SK-N-MC (cell line): ENCODE measurements at regions not wholly inside any gene's neighbourhood (a gene's known extent, or its start where the extent isn't known, plus 50 kb on each side); places are given as distances from the start of the nearest gene placed in this dataset.

ENCODE experiments used
- DNase-seq: peaks from one replicate; pipeline ENCODE4 v3.0.0-alpha.2; 2011; ENCODE audit warnings: low read depth, low spot score
- H3K27ac ChIP-seq: fragments of 200-600 bp; sonication (generic); 2 replicates; pipeline ENCODE4 v1.5.1; 2016; ENCODE audit warnings: mixed run types
- H3K36me3 ChIP-seq: fragments of 200-600 bp; sonication (generic); 2 replicates; pipeline ENCODE4 v1.6.1; 2017; ENCODE audit warnings: antibody characterized with exemption, low read length, mixed read lengths; ENCODE audit not compliant: insufficient read depth
- H3K4me3 ChIP-seq: fragments of 200-600 bp; sonication (generic); 2 replicates; pipeline ENCODE4 v1.5.1; 2016
- H3K9ac ChIP-seq: fragments of 200-600 bp; sonication (generic); 2 replicates; pipeline ENCODE4 v1.8.0; 2017; ENCODE audit warnings: mixed run types, mixed read lengths; ENCODE audit not compliant: insufficient read length
- H3K9me3 ChIP-seq: fragments of 200-600 bp; sonication (generic); 2 replicates; pipeline ENCODE4 v1.6.1; 2017; ENCODE audit warnings: low read depth, mild to moderate bottlenecking, antibody characterized with exemption, low read length, moderate library complexity, mixed read lengths
- EZH2 ChIP-seq: fragments of 200-600 bp; sonication (generic); IDR thresholded peaks from one replicate; pipeline ENCODE4 v1.6.1; 2017; ENCODE audit warnings: antibody characterized with exemption
- FOXP2 ChIP-seq: optimal IDR thresholded peaks from 2 replicates; pipeline ENCODE3; 2011; ENCODE audit warnings: mild to moderate bottlenecking, moderate library complexity; ENCODE audit not compliant: insufficient read depth; ENCODE audit errors: extremely low read length, control extremely low read depth
- POLR2AphosphoS5 ChIP-seq: IDR thresholded peaks from 2 replicates; pipeline ENCODE4 v1.6.1; 2012; ENCODE audit warnings: mild to moderate bottlenecking, low read depth, low read length, borderline replicate concordance

GRCh38 chr21:20313013-20313412 lies 685.2 kb upstream of the NCAM2 start:
- no peaks in the 10 kb centered on the region for H3K9me3 ChIP-seq
- DNase-seq: no peak
- no peak overlapping the region for H3K4me3 ChIP-seq
- H3K36me3 ChIP-seq: no peaks in the 10 kb centered on the region
- no peak overlapping the region for H3K27ac ChIP-seq
- TF ChIP-seq POLR2AphosphoS5 (no peak), FOXP2 (no peak)
- no peak overlapping the region for H3K9ac ChIP-seq

- no peak overlapping the region for H3K27ac ChIP-seq
- no peaks in the 10 kb centered on the region for H3K36me3 ChIP-seq
- H3K9me3 ChIP-seq: no peaks in the 10 kb centered on the region
- H3K9ac ChIP-seq: no peak overlapping the region
- TF ChIP-seq EZH2: no peak
- TF ChIP-seq FOXP2: no peak
- TF ChIP-seq POLR2AphosphoS5: no peak
- no peak for DNase-seq
- H3K4me3 ChIP-seq: no peak overlapping the region
Observed at GRCh38 chr21:20315042-20315441, 683.2 kb upstream of the NCAM2 start.

- Histone ChIP-seq H3K9ac (peak overlapping the region; percentile 32), H3K36me3 (no peaks in the 10 kb centered on the region), H3K27ac (no peak overlapping the region), H3K9me3 (no peaks in the 10 kb centered on the region; the same call in 1 of the 2 replicates), H3K4me3 (no peak overlapping the region)
- TF ChIP-seq FOXP2: no peak
- TF ChIP-seq POLR2AphosphoS5: no peak
- TF ChIP-seq EZH2: no peak
- DNase-seq: no peak
Observed at GRCh38 chr21:20329636-20330035, 668.6 kb upstream of the NCAM2 start.

GRCh38 chr21:20330652-20331051 lies 667.6 kb upstream of the NCAM2 start:
- no peak overlapping the region for H3K9ac ChIP-seq
- H3K27ac ChIP-seq: no peak overlapping the region
- DNase-seq: no peak
- no peaks in the 10 kb centered on the region for H3K36me3 ChIP-seq
- H3K9me3 ChIP-seq: no peaks in the 10 kb centered on the region; the same call in 1 of the 2 replicates
- no peak overlapping the region for H3K4me3 ChIP-seq
- TF ChIP-seq EZH2 (no peak), FOXP2 (no peak), POLR2AphosphoS5 (no peak)

GRCh38 chr21:20334585-20334984 lies 663.6 kb upstream of the NCAM2 start:
- Histone ChIP-seq H3K4me3 (no peak overlapping the region), H3K9ac (no peak overlapping the region), H3K9me3 (no peaks in the 10 kb centered on the region; the same call in 1 of the 2 replicates), H3K36me3 (no peaks in the 10 kb centered on the region), H3K27ac (no peak overlapping the region)
- TF ChIP-seq FOXP2 (no peak), EZH2 (no peak)
- no peak for DNase-seq

- no peak for DNase-seq
- Histone ChIP-seq H3K4me3 (no peak overlapping the region), H3K9me3 (no peaks in the 10 kb centered on the region), H3K9ac (no peak overlapping the region), H3K27ac (no peak overlapping the region), H3K36me3 (no peaks in the 10 kb centered on the region)
- no peak for TF ChIP-seq POLR2AphosphoS5
- TF ChIP-seq FOXP2: no peak
- no peak for TF ChIP-seq EZH2
Observed at GRCh38 chr21:20341431-20341830, 656.8 kb upstream of the NCAM2 start.

GRCh38 chr21:20343186-20343585 lies 655.0 kb upstream of the NCAM2 start:
- H3K27ac ChIP-seq: no peak overlapping the region
- no peak for TF ChIP-seq POLR2AphosphoS5
- TF ChIP-seq FOXP2: no peak
- TF ChIP-seq EZH2: no peak
- no peak overlapping the region for H3K9ac ChIP-seq
- no peak for DNase-seq
- H3K4me3 ChIP-seq: no peak overlapping the region
- H3K36me3 ChIP-seq: no peaks in the 10 kb centered on the region
- H3K9me3 ChIP-seq: no peaks in the 10 kb centered on the region

GRCh38 chr21:20351138-20351537 lies 647.1 kb upstream of the NCAM2 start:
- Histone ChIP-seq H3K4me3 (no peak overlapping the region), H3K27ac (no peak overlapping the region), H3K9me3 (no peaks in the 10 kb centered on the region), H3K36me3 (no peaks in the 10 kb centered on the region), H3K9ac (no peak overlapping the region)
- DNase-seq: no peak
- TF ChIP-seq POLR2AphosphoS5: no peak
- TF ChIP-seq EZH2: no peak
- TF ChIP-seq FOXP2: no peak

GRCh38 chr21:20353351-20353750 lies 644.9 kb upstream of the NCAM2 start:
- TF ChIP-seq POLR2AphosphoS5: no peak
- TF ChIP-seq EZH2: no peak
- no peak for TF ChIP-seq FOXP2
- no peak overlapping the region for H3K4me3 ChIP-seq
- H3K9me3 ChIP-seq: no peaks in the 10 kb centered on the region
- no peak overlapping the region for H3K9ac ChIP-seq
- no peaks in the 10 kb centered on the region for H3K36me3 ChIP-seq
- no peak overlapping the region for H3K27ac ChIP-seq
- DNase-seq: no peak
